CD4-positive, alpha-beta T cell treated with Interleukin-4 for 1 hour (primary cell): ENCODE measurements at regions not wholly inside any gene's neighbourhood (a gene's known extent, or its start where the extent isn't known, plus 50 kb on each side); places are given as distances from the start of the nearest gene placed in this dataset.

Experiments used
- DNase-seq, 2 donors: peaks; one replicate each; pipeline ENCODE4 v3.0.0-alpha.2; 2020 to 2022

GRCh38 chr4:19987746-19988145, 264.0 kb upstream of the SLIT2 start:
- DNase-seq, result no peak

GRCh38 chr4:19983072-19983471, 268.6 kb upstream of the SLIT2 start:
- DNase-seq, result no peak

GRCh38 chr4:19982556-19982955, 269.1 kb upstream of the SLIT2 start:
- no peak for DNase-seq

- DNase-seq, result no peak
Observed at GRCh38 chr4:19971829-19972228, 279.9 kb upstream of the SLIT2 start.

GRCh38 chr4:19969492-19969891, 282.2 kb upstream of the SLIT2 start:
- DNase-seq, result no peak

- no peak for DNase-seq
Observed at GRCh38 chr4:19961091-19961490, 290.6 kb upstream of the SLIT2 start.

DNA sequence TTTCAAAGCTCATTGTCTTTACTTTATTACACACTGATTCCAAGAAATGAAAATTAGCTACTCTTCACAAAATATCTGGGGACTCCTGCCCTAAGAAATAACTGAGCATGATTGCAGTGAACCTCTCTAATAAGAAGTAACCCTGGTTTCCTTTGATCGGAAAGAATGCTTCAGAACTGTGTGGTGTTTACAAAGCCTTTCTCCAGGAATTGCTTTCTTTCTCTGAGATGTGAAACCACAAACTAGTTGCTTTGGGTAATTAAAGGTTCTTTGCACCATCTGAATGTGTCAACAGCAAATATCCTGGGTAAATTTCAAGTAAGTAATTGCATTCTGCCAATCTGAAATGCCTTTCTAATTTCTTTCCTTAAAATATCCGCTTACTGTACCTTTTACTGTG, 292.9 kb upstream of the SLIT2 start:
- DNase-seq, result no peak

GRCh38 chr4:19947349-19947748, 304.4 kb upstream of the SLIT2 start:
- no peak for DNase-seq

GRCh38 chr4:19945979-19946380, 305.7 kb upstream of the SLIT2 start:
- no peak for DNase-seq

GRCh38 chr4:19945501-19945900, 306.2 kb upstream of the SLIT2 start:
- no peak for DNase-seq

- DNase-seq, result no peak
Observed at GRCh38 chr4:19944806-19945205, 306.9 kb upstream of the SLIT2 start.

GRCh38 chr4:19944251-19944650, 307.5 kb upstream of the SLIT2 start:
- no peak for DNase-seq

GRCh38 chr4:19941434-19941833, 310.3 kb upstream of the SLIT2 start:
- no peak for DNase-seq

DNA sequence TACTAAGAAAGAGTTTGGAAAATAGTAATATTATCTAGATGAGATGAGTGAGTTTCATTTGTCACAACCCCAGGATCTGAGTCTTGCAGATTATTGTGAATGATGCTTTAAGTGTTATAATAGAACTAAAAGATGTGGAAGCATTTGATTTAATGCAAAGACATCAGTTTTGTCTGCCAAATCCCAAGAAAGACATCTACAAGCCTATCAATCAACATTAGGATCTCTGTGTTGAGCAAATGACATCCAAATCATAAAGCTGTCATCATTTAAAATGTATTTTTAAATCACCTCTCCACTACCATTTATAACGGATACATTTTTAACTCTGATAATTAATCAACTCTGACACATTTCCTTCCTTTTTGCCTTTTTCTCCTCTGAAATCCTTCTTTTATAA, 310.8 kb upstream of the SLIT2 start:
- DNase-seq, result no peak

DNA sequence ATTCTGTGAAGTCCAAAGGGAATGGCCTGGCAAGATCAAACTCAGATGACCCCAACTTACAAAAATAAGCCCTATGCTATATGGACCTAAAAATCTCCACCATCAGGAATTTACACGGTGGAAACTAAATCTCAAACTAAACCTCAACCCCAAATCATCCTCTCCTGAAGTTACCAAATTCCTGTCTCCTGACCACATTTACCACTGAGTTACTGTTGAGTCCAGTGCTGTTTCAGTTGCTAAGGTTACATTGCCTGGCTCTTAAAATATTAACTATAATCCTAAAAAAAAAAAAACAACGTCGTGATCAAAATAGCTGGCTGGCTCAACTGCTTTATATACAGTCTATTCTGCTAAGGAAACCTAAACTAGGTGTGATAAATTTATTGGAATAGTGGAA, 315.2 kb upstream of the SLIT2 start:
- no peak for DNase-seq

GRCh38 chr4:19930742-19931141, 321.0 kb upstream of the SLIT2 start:
- DNase-seq, result no peak

DNA sequence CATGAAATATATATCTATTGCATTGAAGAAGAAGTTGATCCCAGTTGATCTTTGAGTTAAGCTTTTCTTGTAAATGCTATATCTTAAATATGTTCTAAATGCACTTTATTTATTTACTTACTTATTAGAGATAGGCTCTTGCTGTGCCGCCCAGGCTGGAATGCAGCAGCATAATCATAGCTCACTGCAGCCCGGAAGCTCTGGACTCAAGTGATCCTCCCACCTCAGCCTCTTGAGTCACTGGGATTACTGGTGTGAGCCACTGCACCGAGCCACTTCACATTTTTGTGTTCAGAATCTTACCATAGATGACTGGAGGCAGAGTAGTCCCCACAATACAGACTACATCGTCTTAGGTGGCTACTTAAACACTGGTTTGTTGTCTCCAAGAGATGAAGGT, 324.3 kb upstream of the SLIT2 start:
- no peak for DNase-seq

DNA sequence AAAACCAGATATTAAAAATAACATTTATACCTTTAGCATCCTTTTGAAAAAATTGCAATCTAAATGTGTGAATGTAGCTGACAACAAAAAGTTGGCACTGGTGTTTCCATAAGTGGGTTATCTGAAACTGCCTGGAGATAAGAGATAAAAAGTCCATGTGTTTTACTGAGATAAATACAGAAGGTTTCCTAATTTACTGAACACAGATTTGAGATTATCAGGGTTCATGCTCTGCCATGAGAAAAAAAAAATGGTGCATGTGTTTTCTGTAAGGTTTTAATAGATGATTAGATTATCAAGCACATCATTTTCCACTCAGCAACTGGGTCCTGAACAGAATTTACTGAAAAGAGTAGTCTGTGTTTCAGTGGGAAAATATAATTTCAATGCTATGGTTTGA, 326.2 kb upstream of the SLIT2 start:
- no peak for DNase-seq

DNA sequence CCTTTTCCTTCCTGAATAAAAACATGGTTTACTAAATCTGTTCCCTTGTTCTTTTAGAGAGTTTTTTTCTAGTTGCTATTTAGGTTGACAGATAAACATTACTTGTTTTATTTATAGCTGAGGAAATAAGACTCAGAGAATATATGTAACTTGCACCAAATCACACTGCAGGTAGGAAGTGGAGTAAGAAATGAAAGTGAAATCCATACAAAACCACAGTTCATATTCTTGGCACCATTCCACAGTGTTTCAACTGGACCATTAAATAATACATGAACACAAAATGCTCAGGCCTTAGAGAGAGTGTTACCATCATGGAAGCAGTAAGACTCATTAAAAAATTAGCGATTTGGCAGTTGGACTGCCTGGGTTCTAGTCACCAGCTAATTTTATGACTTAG, 326.9 kb upstream of the SLIT2 start:
- no peak for DNase-seq

- no peak for DNase-seq
Observed at GRCh38 chr4:19915276-19915675, 336.4 kb upstream of the SLIT2 start.

DNA sequence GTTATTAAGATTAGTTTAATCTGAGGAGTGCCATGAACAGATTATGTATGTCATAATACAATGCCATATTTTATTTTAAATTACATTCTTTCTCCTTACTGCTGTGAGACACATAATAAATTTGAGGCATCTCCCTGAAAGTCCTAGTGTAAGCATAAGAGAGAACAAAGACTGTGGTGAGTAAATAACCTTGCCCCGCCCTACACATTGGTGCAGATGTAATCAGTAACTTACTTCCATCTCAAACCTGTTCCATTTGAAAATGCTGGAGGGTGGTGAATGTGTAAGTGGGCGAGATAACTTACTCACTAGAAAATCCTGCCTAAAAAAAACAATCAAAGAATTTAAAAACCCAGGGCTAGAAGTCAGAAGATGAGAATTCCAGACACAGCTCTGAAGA, 338.1 kb upstream of the SLIT2 start:
- DNase-seq, result no peak

- no peak for DNase-seq
Observed at GRCh38 chr4:19910861-19911525, 340.7 kb upstream of the SLIT2 start.

DNA sequence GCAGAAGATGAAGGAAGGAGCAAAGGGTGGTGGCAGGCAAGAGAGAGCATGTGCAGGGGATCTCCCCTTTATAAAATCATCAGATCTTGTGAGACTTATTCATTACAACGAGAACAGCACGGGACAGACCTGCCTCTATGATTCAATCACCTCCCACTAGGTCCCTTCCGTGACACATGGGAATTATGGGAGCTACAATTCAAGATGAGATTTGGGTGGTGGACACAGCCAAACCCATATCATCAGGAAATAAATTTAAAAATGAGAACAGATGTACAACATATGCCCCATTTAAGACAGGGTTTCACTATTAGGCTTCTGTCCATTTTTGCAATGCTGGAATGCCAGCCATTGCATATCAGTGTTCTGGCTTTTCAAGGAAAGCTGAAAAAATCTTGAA, 346.7 kb upstream of the SLIT2 start:
- DNase-seq, result no peak

DNA sequence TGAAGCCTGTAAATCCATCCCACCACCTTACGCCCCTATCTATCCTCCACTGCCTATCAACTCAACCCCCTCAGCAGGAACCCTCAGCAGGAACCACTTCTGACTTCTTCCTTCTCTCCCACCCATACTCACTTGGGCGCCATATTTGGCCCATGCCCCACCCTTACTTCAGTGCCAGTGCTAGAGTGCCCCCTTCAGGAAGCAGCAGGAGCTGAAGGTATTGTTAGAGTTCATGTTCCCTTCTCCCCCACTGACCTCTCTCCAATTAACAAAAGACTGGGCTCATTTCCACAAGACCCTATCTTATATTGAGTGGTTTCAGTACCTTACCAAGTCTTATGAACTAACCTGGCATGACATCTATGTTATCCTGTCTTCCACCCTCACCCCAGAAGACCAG, 363.1 kb upstream of the SLIT2 start:
- DNase-seq, result no peak

DNA sequence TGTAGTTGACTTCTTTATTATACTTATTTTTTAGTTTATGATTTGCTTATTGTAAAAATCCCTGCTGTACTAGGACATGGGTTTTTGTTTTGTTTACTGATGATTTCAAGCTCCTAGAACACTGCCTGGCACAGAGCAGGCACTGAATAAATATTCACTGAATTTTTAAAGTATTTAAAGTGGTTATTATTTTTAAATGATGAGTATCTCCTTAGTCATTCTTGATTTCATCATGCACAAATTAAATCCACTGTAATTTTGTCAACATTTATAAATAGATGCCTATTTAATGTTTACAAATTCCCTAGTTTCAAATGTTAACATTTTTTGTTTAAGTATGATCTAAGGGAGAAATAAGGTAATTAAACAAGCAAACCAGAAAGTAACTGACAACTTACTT, 367.9 kb upstream of the SLIT2 start:
- DNase-seq, result no peak

DNA sequence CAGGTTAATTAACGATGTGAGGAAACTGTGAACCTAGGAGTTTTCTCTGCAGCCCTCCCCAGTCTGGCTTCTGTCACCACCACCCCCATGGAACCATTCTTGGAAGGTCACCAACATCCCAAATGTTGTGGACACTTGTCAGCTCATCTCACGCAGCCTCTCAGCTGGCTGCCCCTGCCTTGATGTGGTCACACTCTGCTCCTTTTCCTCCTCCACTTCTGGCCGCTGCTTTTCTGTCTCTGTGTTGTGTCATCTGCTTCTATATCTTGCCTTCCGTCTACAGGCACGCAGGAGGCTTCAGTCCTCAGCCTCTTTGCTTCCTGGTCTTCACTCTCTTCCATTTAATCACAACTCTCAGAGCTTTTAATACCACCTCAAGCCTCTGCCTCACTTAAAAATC, 371.5 kb upstream of the SLIT2 start:
- no peak for DNase-seq
